Vagina (tissue), 2 donors: ENCODE measurements at regions not wholly inside any gene's neighbourhood (a gene's known extent, or its start where the extent isn't known, plus 50 kb on each side); places are given as distances from the start of the nearest gene placed in this dataset.
A peak's percentile ranks its signal among the peaks of the same experiment; 100 is the strongest.

Source experiments
- DNase-seq, 2 donors: peaks; one replicate each; pipeline ENCODE4 v3.0.0-alpha.2; 2017; ENCODE audit errors: extremely low spot score in 2 of 2
- H3K27ac ChIP-seq: fragments of 200-600 bp; sonication (generic); one replicate; pipeline ENCODE4 v1.5.1; 2019
- H3K27me3 ChIP-seq: fragments of 200-600 bp; sonication (generic); one replicate; pipeline ENCODE4 v1.5.1; 2019
- H3K36me3 ChIP-seq, 2 donors: fragments of 200-600 bp; sonication (generic); one replicate each; pipeline ENCODE4 v1.5.1; 2017 to 2019
- H3K4me1 ChIP-seq: fragments of 200-600 bp; sonication (generic); one replicate; pipeline ENCODE4 v1.5.1; 2019
- H3K4me3 ChIP-seq, 2 donors: fragments of 200-600 bp; sonication (generic); 1 replicate in 1 of 2; 2 replicates in 1 of 2; pipeline ENCODE4 v1.5.1; 2016 to 2019
- H3K9me3 ChIP-seq: fragments of 200-600 bp; sonication (generic); one replicate; pipeline ENCODE4 v1.5.1; 2019
- POLR2A ChIP-seq, 2 donors: fragments of 450-650 bp; IDR thresholded peaks; one replicate each; pipeline ENCODE4 v1.6.1; 2017; ENCODE audit warnings: antibody characterized with exemption in 2 of 2, mild to moderate bottlenecking in 2 of 2, moderate library complexity in 2 of 2
- POLR2AphosphoS5 ChIP-seq, 2 donors: sonication (generic); formaldehyde crosslinking; IDR thresholded peaks; one replicate each; pipeline ENCODE4 v1.9.0; 2017; ENCODE audit warnings: antibody characterized with exemption in 2 of 2, mild to moderate bottlenecking in 2 of 2, low read depth in 1 of 2; ENCODE audit not compliant: insufficient read depth in 1 of 2
- intact Hi-C: fragments of 100-400 bp; cut with DNase I; formaldehyde crosslinking; loops from one replicate; pipeline ENCODE4 v1.15.1; 2023
- TF ChIP-seq, protein P1 (sequence below), 3 experiments: fragments of 450-650 bp in 2 of 3; fragments of 200-600 bp in 1 of 3; sonication (generic) in 1 of 3; IDR thresholded peaks; one replicate each; pipeline ENCODE4 v1.5.1; 2017 to 2019; ENCODE audit warnings: antibody characterized with exemption in 3 of 3, mild to moderate bottlenecking in 2 of 3, moderate library complexity in 2 of 3

DNA sequence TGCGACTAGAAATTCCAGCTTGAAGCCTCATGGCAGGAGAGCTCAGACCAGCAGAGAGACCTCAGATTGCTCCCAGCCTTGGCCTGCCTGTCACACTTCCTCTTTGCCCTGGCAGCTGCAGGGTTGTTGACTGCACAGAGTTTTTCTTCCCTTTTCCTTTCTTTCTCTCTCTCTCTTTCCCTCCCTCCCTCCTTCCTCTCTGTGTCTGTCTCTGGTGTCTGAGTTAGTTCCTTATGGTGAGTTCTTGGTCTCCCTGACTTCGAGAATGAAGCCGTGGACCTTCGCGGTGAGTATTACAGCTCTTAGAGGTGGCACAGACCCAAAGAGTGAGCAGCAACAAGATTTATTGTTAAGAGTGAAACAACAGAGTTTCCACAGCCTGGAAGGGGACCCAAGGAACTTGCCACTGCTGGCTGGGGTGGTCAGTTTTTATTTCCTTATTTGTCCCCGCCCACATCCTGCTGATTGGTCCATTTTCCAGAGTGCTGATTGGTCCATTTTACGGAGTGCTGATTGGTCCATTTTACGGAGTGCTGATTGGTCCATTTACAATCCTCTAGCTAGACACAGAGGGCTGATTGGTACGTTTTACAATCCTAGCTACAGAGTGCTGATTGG, 266.3 kb downstream of the RPS24 start:
- Histone ChIP-seq H3K9me3 (no peaks in the 10 kb centered on the region), H3K4me1 (peaks cover 12% of the 10 kb centered on the region), H3K36me3 (no peaks in the 10 kb centered on the region), H3K27me3 (no peaks in the 10 kb centered on the region), H3K27ac (no peak overlapping the region), H3K4me3 (no peak overlapping the region)
- DNase-seq: peak in 1 of 2 donors; percentile 76
- intact Hi-C loops: loop anchor here (5.0 kb wide), 2 partner anchors 767 to 897 kb away; partner anchors contain the start of gene ZMIZ1
- TF ChIP-seq POLR2A (IDR thresholded peaks at IDR 0.05) (no peak), POLR2AphosphoS5 (IDR thresholded peaks at IDR 0.05; ENCODE audit: insufficient read depth in 1 of 2, low read depth in 1 of 2) (no peak)
- TF ChIP-seq, protein P1, sequence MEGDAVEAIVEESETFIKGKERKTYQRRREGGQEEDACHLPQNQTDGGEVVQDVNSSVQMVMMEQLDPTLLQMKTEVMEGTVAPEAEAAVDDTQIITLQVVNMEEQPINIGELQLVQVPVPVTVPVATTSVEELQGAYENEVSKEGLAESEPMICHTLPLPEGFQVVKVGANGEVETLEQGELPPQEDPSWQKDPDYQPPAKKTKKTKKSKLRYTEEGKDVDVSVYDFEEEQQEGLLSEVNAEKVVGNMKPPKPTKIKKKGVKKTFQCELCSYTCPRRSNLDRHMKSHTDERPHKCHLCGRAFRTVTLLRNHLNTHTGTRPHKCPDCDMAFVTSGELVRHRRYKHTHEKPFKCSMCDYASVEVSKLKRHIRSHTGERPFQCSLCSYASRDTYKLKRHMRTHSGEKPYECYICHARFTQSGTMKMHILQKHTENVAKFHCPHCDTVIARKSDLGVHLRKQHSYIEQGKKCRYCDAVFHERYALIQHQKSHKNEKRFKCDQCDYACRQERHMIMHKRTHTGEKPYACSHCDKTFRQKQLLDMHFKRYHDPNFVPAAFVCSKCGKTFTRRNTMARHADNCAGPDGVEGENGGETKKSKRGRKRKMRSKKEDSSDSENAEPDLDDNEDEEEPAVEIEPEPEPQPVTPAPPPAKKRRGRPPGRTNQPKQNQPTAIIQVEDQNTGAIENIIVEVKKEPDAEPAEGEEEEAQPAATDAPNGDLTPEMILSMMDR (IDR thresholded peaks at IDR 0.05): no peak

DNA sequence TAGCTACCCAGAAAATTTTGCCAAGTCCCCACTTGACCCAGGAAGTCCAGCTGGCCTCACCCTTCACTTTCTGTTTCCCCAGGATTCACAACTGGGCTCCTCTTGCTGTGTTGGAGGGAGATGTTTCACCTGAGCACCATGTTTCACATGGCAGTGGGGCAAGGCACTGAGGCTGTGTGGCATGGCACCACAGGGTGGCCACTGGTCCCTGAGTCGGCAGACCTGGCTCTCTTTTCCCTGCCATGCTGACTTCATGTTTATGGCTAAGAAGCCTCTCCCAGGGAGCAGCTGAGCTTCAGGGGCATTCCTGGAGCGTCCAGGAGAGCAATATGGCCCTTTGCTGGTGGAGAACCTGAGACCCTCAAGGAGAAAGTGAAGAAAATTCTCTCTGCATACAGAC, 266.9 kb downstream of the RPS24 start:
- TF ChIP-seq POLR2AphosphoS5 (IDR thresholded peaks at IDR 0.05; ENCODE audit: insufficient read depth in 1 of 2, low read depth in 1 of 2) (no peak), POLR2A (IDR thresholded peaks at IDR 0.05) (no peak)
- TF ChIP-seq, protein P1 (IDR thresholded peaks at IDR 0.05): no peak
- no peak overlapping the region for H3K27ac ChIP-seq
- no peaks in the 10 kb centered on the region for H3K9me3 ChIP-seq
- H3K4me1 ChIP-seq: peaks cover 12% of the 10 kb centered on the region
- no peaks in the 10 kb centered on the region for H3K36me3 ChIP-seq
- DNase-seq: peak; percentile 61 to 77
- intact Hi-C loops: loop anchor here (5.0 kb wide), 2 partner anchors 767 to 897 kb away; partner anchors contain the start of gene ZMIZ1
- no peak overlapping the region for H3K4me3 ChIP-seq
- no peaks in the 10 kb centered on the region for H3K27me3 ChIP-seq

DNA sequence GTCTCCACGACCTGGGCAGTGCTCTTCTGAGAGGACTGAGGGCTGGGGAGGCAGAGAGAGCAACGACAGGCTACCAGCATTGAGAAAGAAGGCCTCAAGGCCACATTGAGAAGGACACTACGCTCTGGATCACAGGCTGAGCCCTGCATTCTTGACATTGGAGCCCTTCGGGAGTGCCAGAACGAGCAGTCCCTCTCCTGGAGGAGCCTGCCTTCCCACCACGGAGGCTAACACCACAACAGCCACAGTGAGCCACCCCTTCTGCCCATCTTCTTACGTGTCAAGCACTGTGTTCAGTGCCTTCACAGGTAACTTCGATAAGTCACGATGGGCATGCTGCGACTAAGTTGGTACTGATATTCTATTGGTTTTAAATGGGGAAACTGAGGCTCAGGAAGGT, 267.8 kb downstream of the RPS24 start:
- intact Hi-C loops: loop anchor here (5.0 kb wide), 2 partner anchors 766 to 896 kb away; partner anchors contain the start of gene ZMIZ1

DNA sequence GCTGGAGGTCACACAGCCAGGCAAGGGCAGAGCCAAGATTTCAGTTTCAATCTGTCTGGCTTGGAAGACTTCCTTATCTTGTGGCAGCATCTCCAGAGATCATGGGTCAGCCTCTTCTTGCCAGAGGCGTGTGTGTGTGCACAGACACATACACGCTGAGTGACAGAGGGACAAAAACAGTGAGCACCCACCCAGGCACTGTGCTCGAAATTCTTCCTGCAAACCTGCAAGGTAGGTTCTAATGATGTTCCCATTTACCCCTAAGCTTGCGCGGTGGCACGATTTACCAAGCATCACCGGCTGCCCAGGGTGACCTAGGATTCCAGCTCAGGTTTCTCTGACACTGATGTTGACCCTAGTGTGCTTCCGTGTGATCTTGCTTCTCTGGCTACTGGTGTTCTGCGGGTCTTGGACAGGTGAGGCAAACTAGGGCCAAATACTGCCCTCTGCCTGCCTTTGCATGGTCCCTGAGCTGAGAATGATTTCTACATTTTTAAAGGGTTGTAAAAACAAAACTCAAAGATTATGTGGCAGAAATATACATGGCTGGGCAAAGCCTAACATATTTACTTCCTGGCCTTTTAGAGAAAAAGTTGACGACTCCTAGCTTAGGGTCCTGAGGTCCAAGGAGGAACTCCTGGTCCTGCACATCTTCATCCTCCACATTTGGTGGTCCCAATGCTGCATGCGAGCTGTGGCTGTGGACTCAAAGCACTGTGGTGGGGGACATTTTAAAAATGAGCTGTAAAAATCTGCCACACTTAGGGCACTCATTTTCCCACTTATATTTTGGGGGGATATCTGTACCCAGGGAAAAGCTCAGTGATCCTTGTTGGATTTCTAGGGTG, 268.5 kb downstream of the RPS24 start:
- Histone ChIP-seq H3K4me1 (peaks cover 12% of the 10 kb centered on the region), H3K36me3 (no peaks in the 10 kb centered on the region), H3K27me3 (no peaks in the 10 kb centered on the region), H3K4me3 (peak overlapping the region; percentile 56 to 61), H3K9me3 (no peaks in the 10 kb centered on the region), H3K27ac (peak overlapping the region; percentile 84)
- peak; percentile 72 to 83 for DNase-seq
- intact Hi-C loops: loop anchor here (5.0 kb wide), 2 partner anchors 765 to 895 kb away; partner anchors contain the start of gene ZMIZ1
- TF ChIP-seq, protein P1 (IDR thresholded peaks at IDR 0.05): no peak
- TF ChIP-seq POLR2A (IDR thresholded peaks at IDR 0.05) (no peak), POLR2AphosphoS5 (IDR thresholded peaks at IDR 0.05; ENCODE audit: insufficient read depth in 1 of 2, low read depth in 1 of 2) (no peak)

More for the DNA sequence above, 267.8 kb downstream of the RPS24 start:
- DNase-seq: peak in 1 of 2 donors; percentile 46
- H3K36me3 ChIP-seq: no peaks in the 10 kb centered on the region
- H3K4me1 ChIP-seq: peaks cover 12% of the 10 kb centered on the region
- no peaks in the 10 kb centered on the region for H3K27me3 ChIP-seq
- TF ChIP-seq, protein P1 (IDR thresholded peaks at IDR 0.05): no peak
- no peak for TF ChIP-seq POLR2A (IDR thresholded peaks at IDR 0.05)
- no peak for TF ChIP-seq POLR2AphosphoS5 (IDR thresholded peaks at IDR 0.05; ENCODE audit: insufficient read depth in 1 of 2, low read depth in 1 of 2)
- H3K27ac ChIP-seq: no peak overlapping the region
- no peak overlapping the region for H3K4me3 ChIP-seq
- no peaks in the 10 kb centered on the region for H3K9me3 ChIP-seq
